HepG2 (cell line): ENCODE measurements at regions not wholly inside any gene's neighbourhood (a gene's known extent, or its start where the extent isn't known, plus 50 kb on each side); places are given as distances from the start of the nearest gene placed in this dataset.

Experiments
- ATF5 ChIP-seq: sonication (generic); formaldehyde crosslinking; IDR thresholded peaks from 2 replicates; pipeline ENCODE4 v1.4.0; 2020; ENCODE audit warnings: mild to moderate bottlenecking, low read depth, missing genetic modification reagents
- ATF7 ChIP-seq, 2 experiments: fragments of 450-650 bp in 1 of 2; sonication (generic) in 1 of 2; formaldehyde crosslinking in 1 of 2; IDR thresholded peaks; 2 replicates each; pipeline versions ENCODE4 v1.4.0 to v1.6.1; 2016 to 2020; ENCODE audit warnings: antibody characterized with exemption in 1 of 2, mild to moderate bottlenecking in 1 of 2, missing genetic modification reagents in 1 of 2
- ELF3 ChIP-seq: IDR thresholded peaks from 2 replicates; pipeline ENCODE4 v1.6.1; 2016; ENCODE audit warnings: missing genetic modification reagents, missing compliant biosample characterization
- ETV6 ChIP-seq: sonication (generic); formaldehyde crosslinking; conservative IDR thresholded peaks from 2 replicates; pipeline ENCODE4 v1.4.0; 2020; ENCODE audit warnings: missing genetic modification reagents
- HES4 ChIP-seq: sonication (generic); formaldehyde crosslinking; IDR thresholded peaks from 2 replicates; pipeline ENCODE4 v1.9.0; 2021; ENCODE audit warnings: mild to moderate bottlenecking, missing genetic modification reagents, borderline replicate concordance
- RBAK ChIP-seq: sonication (generic); formaldehyde crosslinking; IDR thresholded peaks from 2 replicates; pipeline ENCODE4 v1.5.1; 2020; ENCODE audit warnings: mild to moderate bottlenecking, missing genetic modification reagents
- STAG1 ChIP-seq: sonication (generic); formaldehyde crosslinking; IDR thresholded peaks from 2 replicates; pipeline ENCODE4 v1.4.0; 2020; ENCODE audit warnings: missing genetic modification reagents
- STAT6 ChIP-seq: sonication (generic); formaldehyde crosslinking; IDR thresholded peaks from 2 replicates; pipeline ENCODE4 v1.4.0; 2020; ENCODE audit warnings: missing genetic modification reagents, mild to moderate bottlenecking, borderline replicate concordance
- ZNF205 ChIP-seq: IDR thresholded peaks from 2 replicates; pipeline ENCODE4 v1.6.1; 2018; ENCODE audit warnings: missing biosample characterization, missing genetic modification reagents
- ZNF296 ChIP-seq: sonication (generic); formaldehyde crosslinking; conservative IDR thresholded peaks from 2 replicates; pipeline ENCODE4 v1.5.0; 2020; ENCODE audit warnings: mild to moderate bottlenecking, missing genetic modification reagents
- TF ChIP-seq, protein P1 (sequence below): sonication (generic); formaldehyde crosslinking; IDR thresholded peaks from 2 replicates; pipeline ENCODE4; 2020; ENCODE audit warnings: missing genetic modification reagents, mild to moderate bottlenecking, borderline replicate concordance
- TF ChIP-seq, protein P2 (sequence below): sonication (generic); formaldehyde crosslinking; IDR thresholded peaks from 2 replicates; pipeline ENCODE4 v1.5.0; 2020; ENCODE audit warnings: mild to moderate bottlenecking, missing genetic modification reagents

DNA sequence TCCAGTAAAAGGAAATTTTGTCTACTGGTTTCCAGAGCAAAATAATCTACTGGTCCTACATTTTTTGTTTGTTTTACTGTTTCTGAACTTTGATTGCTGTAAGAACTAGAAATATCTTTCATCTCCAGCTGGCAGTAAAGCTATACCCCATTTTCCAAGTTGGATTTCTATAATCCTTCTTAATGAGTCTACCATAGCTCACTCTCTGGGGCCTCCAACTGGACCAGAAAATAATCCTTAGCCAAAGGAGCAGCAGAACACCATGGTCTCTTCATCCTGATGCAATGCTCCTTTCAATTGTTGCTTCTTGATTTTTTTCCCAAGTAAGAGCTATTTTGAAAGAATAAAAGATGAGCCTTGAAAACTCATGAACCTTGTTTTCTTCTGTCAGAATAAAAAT lies 110.0 kb upstream of the COL11A1 start (continued):
- TF ChIP-seq ATF5 (CRISPR knock-in tag): no peak
- no peak for TF ChIP-seq STAT6 (CRISPR knock-in tag)
- TF ChIP-seq ZNF205 (CRISPR knock-in tag): no peak
- TF ChIP-seq, protein P1, sequence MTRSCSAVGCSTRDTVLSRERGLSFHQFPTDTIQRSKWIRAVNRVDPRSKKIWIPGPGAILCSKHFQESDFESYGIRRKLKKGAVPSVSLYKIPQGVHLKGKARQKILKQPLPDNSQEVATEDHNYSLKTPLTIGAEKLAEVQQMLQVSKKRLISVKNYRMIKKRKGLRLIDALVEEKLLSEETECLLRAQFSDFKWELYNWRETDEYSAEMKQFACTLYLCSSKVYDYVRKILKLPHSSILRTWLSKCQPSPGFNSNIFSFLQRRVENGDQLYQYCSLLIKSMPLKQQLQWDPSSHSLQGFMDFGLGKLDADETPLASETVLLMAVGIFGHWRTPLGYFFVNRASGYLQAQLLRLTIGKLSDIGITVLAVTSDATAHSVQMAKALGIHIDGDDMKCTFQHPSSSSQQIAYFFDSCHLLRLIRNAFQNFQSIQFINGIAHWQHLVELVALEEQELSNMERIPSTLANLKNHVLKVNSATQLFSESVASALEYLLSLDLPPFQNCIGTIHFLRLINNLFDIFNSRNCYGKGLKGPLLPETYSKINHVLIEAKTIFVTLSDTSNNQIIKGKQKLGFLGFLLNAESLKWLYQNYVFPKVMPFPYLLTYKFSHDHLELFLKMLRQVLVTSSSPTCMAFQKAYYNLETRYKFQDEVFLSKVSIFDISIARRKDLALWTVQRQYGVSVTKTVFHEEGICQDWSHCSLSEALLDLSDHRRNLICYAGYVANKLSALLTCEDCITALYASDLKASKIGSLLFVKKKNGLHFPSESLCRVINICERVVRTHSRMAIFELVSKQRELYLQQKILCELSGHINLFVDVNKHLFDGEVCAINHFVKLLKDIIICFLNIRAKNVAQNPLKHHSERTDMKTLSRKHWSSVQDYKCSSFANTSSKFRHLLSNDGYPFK (CRISPR knock-in tag): no peak
- TF ChIP-seq ELF3 (CRISPR knock-in tag): no peak
- TF ChIP-seq, protein P2, sequence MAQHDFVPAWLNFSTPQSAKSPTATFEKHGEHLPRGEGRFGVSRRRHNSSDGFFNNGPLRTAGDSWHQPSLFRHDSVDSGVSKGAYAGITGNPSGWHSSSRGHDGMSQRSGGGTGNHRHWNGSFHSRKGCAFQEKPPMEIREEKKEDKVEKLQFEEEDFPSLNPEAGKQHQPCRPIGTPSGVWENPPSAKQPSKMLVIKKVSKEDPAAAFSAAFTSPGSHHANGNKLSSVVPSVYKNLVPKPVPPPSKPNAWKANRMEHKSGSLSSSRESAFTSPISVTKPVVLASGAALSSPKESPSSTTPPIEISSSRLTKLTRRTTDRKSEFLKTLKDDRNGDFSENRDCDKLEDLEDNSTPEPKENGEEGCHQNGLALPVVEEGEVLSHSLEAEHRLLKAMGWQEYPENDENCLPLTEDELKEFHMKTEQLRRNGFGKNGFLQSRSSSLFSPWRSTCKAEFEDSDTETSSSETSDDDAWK (CRISPR knock-in tag): no peak
- TF ChIP-seq HES4 (CRISPR knock-in tag): no peak
- no peak for TF ChIP-seq STAG1 (CRISPR knock-in tag)
- TF ChIP-seq RBAK (CRISPR knock-in tag): no peak
- TF ChIP-seq ETV6: no peak
- TF ChIP-seq ZNF296 (CRISPR knock-in tag): no peak
- no peak for TF ChIP-seq ATF7 (IDR thresholded peaks at IDR 0.05)
- TF ChIP-seq ATF7 (CRISPR knock-in tag; IDR thresholded peaks at IDR 0.05): no peak
